Transverse colon (tissue), 3 donors: ENCODE measurements at regions not wholly inside any gene's neighbourhood (a gene's known extent, or its start where the extent isn't known, plus 50 kb on each side); places are given as distances from the start of the nearest gene placed in this dataset.

Source experiments
- EP300 ChIP-seq: sonication (generic); formaldehyde crosslinking; IDR thresholded peaks from one replicate; pipeline ENCODE4 v1.6.1; 2017; ENCODE audit warnings: antibody characterized with exemption, low read depth
- TF ChIP-seq, protein P1 (sequence below), 5 experiments: fragments of 200-600 bp in 3 of 5; fragments of 450-650 bp in 2 of 5; sonication (generic) in 3 of 5; IDR thresholded peaks; 1 replicate in 2 of 5; 2 replicates in 3 of 5; pipeline ENCODE4 v1.5.1; 2016 to 2017; ENCODE audit warnings: antibody characterized with exemption in 5 of 5, inconsistent platforms in 3 of 5, mild to moderate bottlenecking in 2 of 5, moderate library complexity in 1 of 5

GRCh38 chr21:16102113-16102512 lies 372.3 kb downstream of the USP25 start:
- TF ChIP-seq, protein P1, sequence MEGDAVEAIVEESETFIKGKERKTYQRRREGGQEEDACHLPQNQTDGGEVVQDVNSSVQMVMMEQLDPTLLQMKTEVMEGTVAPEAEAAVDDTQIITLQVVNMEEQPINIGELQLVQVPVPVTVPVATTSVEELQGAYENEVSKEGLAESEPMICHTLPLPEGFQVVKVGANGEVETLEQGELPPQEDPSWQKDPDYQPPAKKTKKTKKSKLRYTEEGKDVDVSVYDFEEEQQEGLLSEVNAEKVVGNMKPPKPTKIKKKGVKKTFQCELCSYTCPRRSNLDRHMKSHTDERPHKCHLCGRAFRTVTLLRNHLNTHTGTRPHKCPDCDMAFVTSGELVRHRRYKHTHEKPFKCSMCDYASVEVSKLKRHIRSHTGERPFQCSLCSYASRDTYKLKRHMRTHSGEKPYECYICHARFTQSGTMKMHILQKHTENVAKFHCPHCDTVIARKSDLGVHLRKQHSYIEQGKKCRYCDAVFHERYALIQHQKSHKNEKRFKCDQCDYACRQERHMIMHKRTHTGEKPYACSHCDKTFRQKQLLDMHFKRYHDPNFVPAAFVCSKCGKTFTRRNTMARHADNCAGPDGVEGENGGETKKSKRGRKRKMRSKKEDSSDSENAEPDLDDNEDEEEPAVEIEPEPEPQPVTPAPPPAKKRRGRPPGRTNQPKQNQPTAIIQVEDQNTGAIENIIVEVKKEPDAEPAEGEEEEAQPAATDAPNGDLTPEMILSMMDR (IDR thresholded peaks at IDR 0.05): no peak
- TF ChIP-seq EP300: no peak
